ENCODE measurements at regions not wholly inside any gene's neighbourhood (a gene's known extent, or its start where the extent isn't known, plus 50 kb on each side); places are given as distances from the start of the nearest gene placed in this dataset.

DNA sequence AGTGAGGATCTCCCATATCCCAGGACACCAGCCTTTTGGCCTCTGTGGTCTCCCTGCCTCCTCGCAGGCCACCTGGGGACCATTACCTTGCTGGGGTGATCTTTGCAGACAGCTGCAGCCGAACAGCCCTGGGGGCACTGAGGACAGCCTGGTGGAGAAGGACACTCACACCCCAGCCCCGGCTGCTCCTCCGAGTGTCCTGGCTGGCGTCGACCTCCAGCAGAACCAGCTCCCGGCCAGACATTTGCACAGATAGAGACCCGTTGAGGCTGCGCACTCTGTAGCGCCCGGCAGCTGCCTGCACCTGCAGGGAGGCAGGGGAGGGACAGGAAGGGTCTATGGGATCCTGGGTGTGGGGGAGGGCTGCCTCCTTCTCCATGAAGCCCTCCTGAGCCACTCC lies 90.3 kb downstream of the RMI2 start:
- TF ChIP-seq, protein P1, sequence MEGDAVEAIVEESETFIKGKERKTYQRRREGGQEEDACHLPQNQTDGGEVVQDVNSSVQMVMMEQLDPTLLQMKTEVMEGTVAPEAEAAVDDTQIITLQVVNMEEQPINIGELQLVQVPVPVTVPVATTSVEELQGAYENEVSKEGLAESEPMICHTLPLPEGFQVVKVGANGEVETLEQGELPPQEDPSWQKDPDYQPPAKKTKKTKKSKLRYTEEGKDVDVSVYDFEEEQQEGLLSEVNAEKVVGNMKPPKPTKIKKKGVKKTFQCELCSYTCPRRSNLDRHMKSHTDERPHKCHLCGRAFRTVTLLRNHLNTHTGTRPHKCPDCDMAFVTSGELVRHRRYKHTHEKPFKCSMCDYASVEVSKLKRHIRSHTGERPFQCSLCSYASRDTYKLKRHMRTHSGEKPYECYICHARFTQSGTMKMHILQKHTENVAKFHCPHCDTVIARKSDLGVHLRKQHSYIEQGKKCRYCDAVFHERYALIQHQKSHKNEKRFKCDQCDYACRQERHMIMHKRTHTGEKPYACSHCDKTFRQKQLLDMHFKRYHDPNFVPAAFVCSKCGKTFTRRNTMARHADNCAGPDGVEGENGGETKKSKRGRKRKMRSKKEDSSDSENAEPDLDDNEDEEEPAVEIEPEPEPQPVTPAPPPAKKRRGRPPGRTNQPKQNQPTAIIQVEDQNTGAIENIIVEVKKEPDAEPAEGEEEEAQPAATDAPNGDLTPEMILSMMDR (IDR thresholded peaks at IDR 0.05), result no peak
- no peak for TF ChIP-seq POLR2A (IDR thresholded peaks at IDR 0.05)
